BJ (cell line): ENCODE measurements at regions not wholly inside any gene's neighbourhood (a gene's known extent, or its start where the extent isn't known, plus 50 kb on each side); places are given as distances from the start of the nearest gene placed in this dataset.
"Not testable (repeated sequence)": the region's sequence is repeated elsewhere in the genome, so short reads cannot be mapped to it uniquely, and the experiment has no call there.

Experiments used
- CTCF ChIA-PET: fragments of 350-600 bp; formaldehyde crosslinking; extraction: SDS; loops from one replicate; lab custom pipeline; 2021; ENCODE audit warnings: antibody characterized with exemption, inconsistent platforms; lab: Yijun Ruan, JAX
- POLR2A ChIA-PET: fragments of 300-600 bp; sonication (Branson Sonifier 250); formaldehyde crosslinking; extraction: SDS; loops from one replicate; lab custom pipeline; 2021; ENCODE audit warnings: antibody characterized with exemption; lab: Charles Lee
- DNase-seq: peaks from one replicate; pipeline ENCODE4 v3.0.0-alpha.2; 2011; ENCODE audit warnings: low read depth
- H3K27me3 ChIP-seq: 2 replicates; pipeline ENCODE4 v1.6.0; 2011; ENCODE audit warnings: low read length; ENCODE audit not compliant: control insufficient read depth, insufficient read depth
- H3K36me3 ChIP-seq: 2 replicates; pipeline ENCODE4 v1.5.1; 2011; ENCODE audit warnings: low read length; ENCODE audit not compliant: control insufficient read depth, insufficient read depth
- H3K4me3 ChIP-seq: 2 replicates; pipeline ENCODE4 v1.5.1; 2011; ENCODE audit warnings: low read depth, mild to moderate bottlenecking, control low read depth, low read length
- TF ChIP-seq, protein P1 (sequence below): IDR thresholded peaks from 2 replicates; pipeline ENCODE4 v1.5.1; 2011; ENCODE audit warnings: low read depth, mild to moderate bottlenecking, control low read depth, inconsistent platforms, low read length, moderate library complexity; ENCODE audit not compliant: insufficient read depth

GRCh38 chr5:99510237-99510866 is 581.5 kb upstream of the CHD1 start:
- DNase-seq, CTCF ChIA-PET, H3K36me3 ChIP-seq, H3K27me3 ChIP-seq, POLR2A ChIA-PET, H3K4me3 ChIP-seq: not testable (repeated sequence)

- H3K4me3 ChIP-seq, CTCF ChIA-PET, DNase-seq, H3K27me3 ChIP-seq, POLR2A ChIA-PET, H3K36me3 ChIP-seq: not testable (repeated sequence)
Measured at GRCh38 chr5:99509064-99509463, 580.3 kb upstream of the CHD1 start.

DNA sequence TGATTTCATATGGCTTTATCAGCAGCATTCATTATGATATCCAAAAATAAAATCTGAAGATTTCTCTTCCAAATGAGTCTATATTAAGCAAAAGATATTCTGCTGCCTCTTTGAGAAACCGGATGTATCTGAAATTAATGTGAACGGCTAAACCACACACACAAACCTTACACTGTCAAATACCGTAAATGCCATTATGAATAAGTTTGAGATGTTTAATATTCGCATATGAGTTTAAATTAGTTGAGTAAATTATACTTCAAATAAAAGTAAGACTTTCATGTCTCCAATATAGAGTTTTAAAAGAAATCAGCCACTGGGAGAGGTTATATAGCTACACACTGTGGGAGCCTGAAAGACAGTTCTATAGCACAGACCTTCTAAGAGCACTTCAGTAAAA is 566.6 kb upstream of the CHD1 start:
- DNase-seq, CTCF ChIA-PET, H3K4me3 ChIP-seq, POLR2A ChIA-PET, H3K27me3 ChIP-seq, H3K36me3 ChIP-seq: not testable (repeated sequence)

DNA sequence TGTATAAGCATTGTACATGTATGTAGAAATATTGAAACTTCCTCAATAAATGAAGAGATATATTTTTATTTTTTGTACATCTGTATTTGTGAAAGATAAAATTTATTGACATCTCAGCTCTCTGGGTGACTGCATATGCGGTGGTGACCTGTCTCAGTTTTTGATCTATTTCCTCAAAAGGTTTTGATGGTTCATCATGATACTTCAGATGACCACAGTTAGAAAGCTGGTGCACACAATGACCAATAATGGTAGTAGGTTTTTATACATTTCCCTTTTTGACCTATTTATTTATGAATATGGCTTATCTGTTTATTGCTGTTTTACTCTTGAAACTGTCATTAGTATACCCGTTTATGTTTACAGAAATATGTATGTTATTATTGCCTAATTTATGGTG is 549.6 kb upstream of the CHD1 start:
- DNase-seq, H3K4me3 ChIP-seq, CTCF ChIA-PET, H3K36me3 ChIP-seq, H3K27me3 ChIP-seq, POLR2A ChIA-PET: not testable (repeated sequence)

DNA sequence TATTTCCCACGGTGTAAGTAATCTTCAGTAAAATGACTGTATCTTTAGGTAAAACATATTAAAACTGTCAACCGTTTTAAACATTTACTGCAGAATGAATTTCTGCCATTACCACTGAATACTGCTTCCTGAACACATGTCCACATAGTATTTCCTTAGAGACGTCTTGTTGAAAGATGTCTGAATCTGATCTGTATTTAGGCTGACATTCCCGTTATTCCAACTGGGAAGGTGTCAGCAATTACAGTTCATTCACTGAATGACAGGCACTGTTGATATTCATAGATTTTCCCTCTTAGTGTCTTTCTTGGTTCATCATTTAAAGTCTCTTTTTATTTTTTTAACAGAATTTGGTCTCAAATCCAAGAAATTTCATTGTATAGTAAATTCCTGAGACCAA is 544.5 kb upstream of the CHD1 start:
- CTCF ChIA-PET, POLR2A ChIA-PET, DNase-seq, H3K4me3 ChIP-seq, H3K27me3 ChIP-seq, H3K36me3 ChIP-seq: not testable (repeated sequence)

DNA sequence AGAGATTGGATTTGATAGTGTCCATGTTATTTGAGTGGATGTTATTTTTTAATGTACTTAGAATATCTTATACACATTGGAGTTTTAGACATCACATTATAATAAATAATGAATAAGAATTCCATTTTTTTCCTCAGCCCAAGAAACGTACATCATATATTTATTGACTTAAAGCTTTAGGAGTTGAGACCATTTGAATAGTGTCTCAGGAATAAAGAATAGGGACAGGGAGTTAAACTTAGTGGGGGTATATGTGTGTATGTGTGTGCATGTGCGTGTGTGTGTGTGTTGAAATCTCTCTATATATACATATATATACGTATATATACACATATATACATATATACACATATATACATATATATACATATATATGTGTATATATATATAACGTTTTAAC is 542.9 kb upstream of the CHD1 start:
- CTCF ChIA-PET, H3K36me3 ChIP-seq, POLR2A ChIA-PET, DNase-seq, H3K4me3 ChIP-seq, H3K27me3 ChIP-seq: not testable (repeated sequence)

DNA sequence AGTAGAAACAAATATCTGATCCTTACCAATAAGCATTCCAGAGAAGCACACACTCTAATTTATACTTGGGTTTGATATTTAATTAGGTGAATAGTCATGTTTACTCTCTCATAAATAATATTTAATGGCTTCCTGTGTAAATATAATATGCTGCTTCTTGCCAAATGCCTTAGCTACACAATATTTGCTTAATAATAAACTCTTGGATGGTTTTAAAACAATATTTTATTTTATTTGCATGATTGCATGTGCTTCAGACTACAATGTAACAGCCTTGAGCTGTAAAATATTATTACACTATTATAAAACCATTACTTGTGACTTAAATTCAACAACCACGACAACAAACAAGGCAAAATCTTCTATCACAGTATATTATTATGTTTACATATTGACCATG is 542.4 kb upstream of the CHD1 start:
- H3K4me3 ChIP-seq, CTCF ChIA-PET, H3K27me3 ChIP-seq, POLR2A ChIA-PET, DNase-seq, H3K36me3 ChIP-seq: not testable (repeated sequence)

GRCh38 chr5:99470636-99471035 is 541.8 kb upstream of the CHD1 start:
- DNase-seq, H3K27me3 ChIP-seq, H3K36me3 ChIP-seq, CTCF ChIA-PET, POLR2A ChIA-PET, H3K4me3 ChIP-seq: not testable (repeated sequence)

DNA sequence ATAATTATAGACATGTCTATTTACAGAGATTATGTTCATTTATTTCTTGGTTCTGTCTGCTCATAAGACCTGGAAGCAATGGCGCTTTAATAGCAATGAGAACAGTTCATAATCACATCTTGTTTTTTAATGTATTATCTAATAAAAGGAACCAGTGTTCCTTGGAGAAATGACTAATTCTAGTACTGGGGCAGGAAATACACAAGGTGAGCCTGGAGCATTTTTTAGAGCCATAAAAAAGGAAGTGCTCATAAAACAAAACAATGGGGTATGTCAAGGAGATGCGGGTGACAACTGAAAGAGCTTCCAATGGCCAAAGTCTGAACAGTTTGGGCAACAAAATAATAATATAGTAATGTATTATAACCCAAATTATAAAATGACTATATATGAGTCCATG is 531.9 kb upstream of the CHD1 start:
- CTCF ChIA-PET = no interaction called here
- no peak for DNase-seq
- TF ChIP-seq, protein P1, sequence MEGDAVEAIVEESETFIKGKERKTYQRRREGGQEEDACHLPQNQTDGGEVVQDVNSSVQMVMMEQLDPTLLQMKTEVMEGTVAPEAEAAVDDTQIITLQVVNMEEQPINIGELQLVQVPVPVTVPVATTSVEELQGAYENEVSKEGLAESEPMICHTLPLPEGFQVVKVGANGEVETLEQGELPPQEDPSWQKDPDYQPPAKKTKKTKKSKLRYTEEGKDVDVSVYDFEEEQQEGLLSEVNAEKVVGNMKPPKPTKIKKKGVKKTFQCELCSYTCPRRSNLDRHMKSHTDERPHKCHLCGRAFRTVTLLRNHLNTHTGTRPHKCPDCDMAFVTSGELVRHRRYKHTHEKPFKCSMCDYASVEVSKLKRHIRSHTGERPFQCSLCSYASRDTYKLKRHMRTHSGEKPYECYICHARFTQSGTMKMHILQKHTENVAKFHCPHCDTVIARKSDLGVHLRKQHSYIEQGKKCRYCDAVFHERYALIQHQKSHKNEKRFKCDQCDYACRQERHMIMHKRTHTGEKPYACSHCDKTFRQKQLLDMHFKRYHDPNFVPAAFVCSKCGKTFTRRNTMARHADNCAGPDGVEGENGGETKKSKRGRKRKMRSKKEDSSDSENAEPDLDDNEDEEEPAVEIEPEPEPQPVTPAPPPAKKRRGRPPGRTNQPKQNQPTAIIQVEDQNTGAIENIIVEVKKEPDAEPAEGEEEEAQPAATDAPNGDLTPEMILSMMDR = no peak
- Histone ChIP-seq H3K4me3 (no peak overlapping the region), H3K36me3 (no peaks in the 10 kb centered on the region), H3K27me3 (no peaks in the 10 kb centered on the region)
- POLR2A ChIA-PET = no interaction called here
